Type B pancreatic cell (in vitro differentiated cells): ENCODE measurements at regions not wholly inside any gene's neighbourhood (a gene's known extent, or its start where the extent isn't known, plus 50 kb on each side); places are given as distances from the start of the nearest gene placed in this dataset.
"Not testable (repeated sequence)": the region's sequence is repeated elsewhere in the genome, so short reads cannot be mapped to it uniquely, and the experiment has no call there.

Experiments
- DNase-seq: peaks from one replicate; pipeline ENCODE4 v3.0.0; 2021; ENCODE audit warnings: mixed read lengths; ENCODE audit not compliant: unreplicated experiment; ENCODE audit errors: extremely low spot score
- H3K27ac Mint-ChIP-seq: 2 replicates; pipeline ENCODE4 v1.8.0; 2021; ENCODE audit warnings: mild to moderate bottlenecking, mixed read lengths
- H3K27me3 Mint-ChIP-seq: 2 replicates; pipeline ENCODE4 v1.8.0; 2021; ENCODE audit warnings: mixed read lengths
- H3K36me3 Mint-ChIP-seq: 2 replicates; pipeline ENCODE4 v1.8.0; 2021; ENCODE audit warnings: mixed read lengths
- H3K4me1 Mint-ChIP-seq: one replicate; pipeline ENCODE4 v1.8.0; 2021; ENCODE audit warnings: mixed read lengths; ENCODE audit not compliant: unreplicated experiment
- H3K4me3 Mint-ChIP-seq: 2 replicates; pipeline ENCODE4 v1.8.0; 2021; ENCODE audit warnings: mild to moderate bottlenecking, mixed read lengths
- H3K9me3 Mint-ChIP-seq: 2 replicates; pipeline ENCODE4 v1.8.0; 2021; ENCODE audit warnings: mixed read lengths
- TF ChIP-seq, protein P1 (sequence below): fragments of 200-600 bp; sonication (generic); conservative IDR thresholded peaks from 2 replicates; pipeline ENCODE4 v1.5.0; 2021; ENCODE audit warnings: antibody characterized with exemption, mild to moderate bottlenecking

DNA sequence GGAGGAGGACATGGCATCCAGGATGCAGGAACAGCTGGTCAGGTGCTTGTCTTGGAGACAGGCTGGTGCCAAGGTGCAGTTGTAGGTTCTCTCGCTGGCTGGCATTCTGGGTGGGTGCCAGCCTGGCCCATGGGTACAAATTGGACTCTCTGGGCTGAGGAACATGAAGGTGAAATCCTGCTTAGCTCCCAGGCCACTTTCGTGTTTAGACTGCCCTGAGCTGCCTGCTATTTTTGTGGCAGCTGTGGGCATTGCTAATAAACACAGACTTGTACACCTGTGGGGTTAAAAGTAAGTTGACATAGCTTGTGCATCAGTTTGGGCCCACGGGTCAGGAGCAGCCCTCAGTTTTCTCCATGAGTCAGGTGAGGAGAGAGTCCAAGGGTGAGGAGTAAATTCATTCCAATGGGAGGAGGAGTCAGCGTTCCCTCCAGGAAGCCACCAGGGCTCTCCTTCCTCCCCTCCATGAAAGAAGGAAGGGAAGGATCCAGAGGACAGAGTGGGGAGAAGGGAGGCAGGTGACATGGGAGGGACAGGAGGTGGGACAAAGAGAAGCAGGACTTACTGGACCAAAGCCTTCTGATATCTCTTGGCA lies 380.0 kb downstream of the GLRX3 start:
- TF ChIP-seq, protein P1, sequence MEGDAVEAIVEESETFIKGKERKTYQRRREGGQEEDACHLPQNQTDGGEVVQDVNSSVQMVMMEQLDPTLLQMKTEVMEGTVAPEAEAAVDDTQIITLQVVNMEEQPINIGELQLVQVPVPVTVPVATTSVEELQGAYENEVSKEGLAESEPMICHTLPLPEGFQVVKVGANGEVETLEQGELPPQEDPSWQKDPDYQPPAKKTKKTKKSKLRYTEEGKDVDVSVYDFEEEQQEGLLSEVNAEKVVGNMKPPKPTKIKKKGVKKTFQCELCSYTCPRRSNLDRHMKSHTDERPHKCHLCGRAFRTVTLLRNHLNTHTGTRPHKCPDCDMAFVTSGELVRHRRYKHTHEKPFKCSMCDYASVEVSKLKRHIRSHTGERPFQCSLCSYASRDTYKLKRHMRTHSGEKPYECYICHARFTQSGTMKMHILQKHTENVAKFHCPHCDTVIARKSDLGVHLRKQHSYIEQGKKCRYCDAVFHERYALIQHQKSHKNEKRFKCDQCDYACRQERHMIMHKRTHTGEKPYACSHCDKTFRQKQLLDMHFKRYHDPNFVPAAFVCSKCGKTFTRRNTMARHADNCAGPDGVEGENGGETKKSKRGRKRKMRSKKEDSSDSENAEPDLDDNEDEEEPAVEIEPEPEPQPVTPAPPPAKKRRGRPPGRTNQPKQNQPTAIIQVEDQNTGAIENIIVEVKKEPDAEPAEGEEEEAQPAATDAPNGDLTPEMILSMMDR = no peak
- no peaks in the 10 kb centered on the region for H3K9me3 Mint-ChIP-seq
- no peaks in the 10 kb centered on the region for H3K4me1 Mint-ChIP-seq
- H3K4me3 Mint-ChIP-seq = no peak overlapping the region
- no peaks in the 10 kb centered on the region for H3K36me3 Mint-ChIP-seq
- H3K27me3 Mint-ChIP-seq = peaks cover 17% of the 10 kb centered on the region
- no peak overlapping the region for H3K27ac Mint-ChIP-seq
- no peak for DNase-seq

- not testable (repeated sequence) for H3K4me1 Mint-ChIP-seq, H3K36me3 Mint-ChIP-seq, H3K27ac Mint-ChIP-seq, DNase-seq, H3K4me3 Mint-ChIP-seq, H3K9me3 Mint-ChIP-seq
- H3K27me3 Mint-ChIP-seq = peaks cover 11% of the 10 kb centered on the region
These were observed 382.7 kb downstream of the GLRX3 start for GRCh38 chr10:130518921-130519320.

DNA sequence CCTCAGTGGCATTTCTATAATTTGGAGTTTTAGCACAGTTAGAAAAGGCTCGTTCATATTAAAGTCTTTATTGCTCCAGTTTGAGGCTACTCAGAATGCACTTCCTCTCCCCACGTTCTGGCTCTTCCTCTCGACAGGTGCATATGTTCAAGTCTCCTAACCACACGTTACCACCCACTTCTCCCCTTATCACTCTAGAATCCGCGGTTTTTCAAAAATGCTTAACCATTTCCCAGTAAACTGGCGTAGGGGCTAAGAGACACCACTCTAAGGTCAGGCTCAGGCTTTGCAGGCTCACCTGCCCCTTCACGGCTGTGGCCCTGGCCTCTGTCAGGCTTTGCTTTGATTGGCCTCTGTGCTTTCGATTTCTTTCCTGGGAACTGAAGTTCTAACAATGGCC lies 383.6 kb downstream of the GLRX3 start:
- Mint-ChIP-seq H3K27ac (no peak overlapping the region), H3K4me3 (no peak overlapping the region), H3K9me3 (peaks cover 3% of the 10 kb centered on the region), H3K4me1 (peaks cover 4% of the 10 kb centered on the region), H3K27me3 (peaks cover 7% of the 10 kb centered on the region), H3K36me3 (no peaks in the 10 kb centered on the region)
- TF ChIP-seq, protein P1 = no peak
- no peak for DNase-seq

DNA sequence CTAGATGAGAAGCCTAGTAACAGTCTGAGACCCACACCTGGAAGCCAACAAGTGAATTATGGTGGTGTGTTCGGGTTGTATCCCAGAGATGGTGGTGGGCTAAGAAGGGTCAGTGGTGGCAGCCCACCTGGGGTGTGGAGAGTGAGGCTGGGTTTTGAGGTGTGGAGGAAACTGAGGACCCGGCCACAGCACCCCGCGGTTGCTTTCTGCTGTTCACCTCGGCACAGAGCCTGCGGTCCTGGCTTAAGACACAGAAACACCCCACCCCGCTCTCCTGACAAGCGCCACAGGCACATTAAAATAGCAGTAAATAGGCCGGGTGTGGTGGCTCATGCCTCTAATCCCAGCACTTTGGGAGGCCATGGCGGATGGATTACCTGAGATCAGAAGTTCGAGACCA lies 395.1 kb downstream of the GLRX3 start:
- H3K4me1 Mint-ChIP-seq = no peaks in the 10 kb centered on the region
- H3K4me3 Mint-ChIP-seq = no peak overlapping the region
- no peak for DNase-seq
- peaks cover 5% of the 10 kb centered on the region for H3K27me3 Mint-ChIP-seq
- no peak overlapping the region for H3K27ac Mint-ChIP-seq
- no peaks in the 10 kb centered on the region for H3K9me3 Mint-ChIP-seq
- H3K36me3 Mint-ChIP-seq = no peaks in the 10 kb centered on the region
- TF ChIP-seq, protein P1 = no peak

DNA sequence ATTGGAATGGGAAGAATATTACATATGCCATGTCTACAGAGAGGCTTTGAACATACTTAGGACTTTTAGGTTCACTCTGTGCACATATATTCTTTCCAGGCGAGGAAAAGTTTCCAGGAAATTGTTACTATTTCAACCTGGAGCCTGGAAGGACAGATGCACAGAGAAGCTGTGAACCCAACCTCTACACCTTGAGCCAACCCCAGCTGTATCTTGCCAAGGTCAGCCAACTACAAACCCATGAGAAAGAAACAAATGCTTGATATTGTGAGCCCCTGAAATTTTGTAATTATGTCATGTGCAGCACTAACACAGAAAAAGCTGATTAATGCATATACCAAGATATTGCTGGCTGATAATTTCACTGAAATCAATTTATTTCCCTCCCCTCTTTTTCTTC lies 404.9 kb downstream of the GLRX3 start:
- TF ChIP-seq, protein P1 = no peak
- H3K9me3 Mint-ChIP-seq = no peaks in the 10 kb centered on the region
- no peak for DNase-seq
- H3K27ac Mint-ChIP-seq = no peak overlapping the region
- no peaks in the 10 kb centered on the region for H3K36me3 Mint-ChIP-seq
- H3K4me3 Mint-ChIP-seq = no peak overlapping the region
- H3K4me1 Mint-ChIP-seq = no peaks in the 10 kb centered on the region
- H3K27me3 Mint-ChIP-seq = peaks cover 24% of the 10 kb centered on the region

GRCh38 chr10:130542761-130543160 lies 406.6 kb downstream of the GLRX3 start:
- Mint-ChIP-seq H3K9me3 (no peaks in the 10 kb centered on the region), H3K4me1 (no peaks in the 10 kb centered on the region), H3K27me3 (peaks cover 29% of the 10 kb centered on the region), H3K27ac (no peak overlapping the region), H3K36me3 (no peaks in the 10 kb centered on the region), H3K4me3 (no peak overlapping the region)
- no peak for DNase-seq
- TF ChIP-seq, protein P1 = no peak
